ENCODE measurements at regions not wholly inside any gene's neighbourhood (a gene's known extent, or its start where the extent isn't known, plus 50 kb on each side); places are given as distances from the start of the nearest gene placed in this dataset.

DNA sequence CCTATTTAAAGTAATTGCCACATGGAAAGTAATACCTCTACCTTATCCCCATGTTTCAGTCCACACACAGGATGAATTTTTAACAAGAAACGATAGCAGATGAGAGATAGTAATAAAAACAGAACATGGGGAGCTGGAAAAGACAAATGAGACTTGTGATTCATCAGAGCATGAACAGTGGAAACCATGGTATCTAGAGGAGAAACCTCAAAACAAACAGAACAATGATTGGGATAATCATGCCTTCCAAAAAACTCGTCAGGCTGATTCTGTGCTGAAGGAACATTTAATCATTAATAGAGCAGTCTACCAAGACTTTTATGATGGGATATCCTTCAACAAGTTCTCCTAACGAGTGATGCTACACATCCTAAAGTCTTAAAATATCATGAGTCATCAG, 1390.7 kb downstream of the FSCB start:
- TF ChIP-seq EP300 (IDR thresholded peaks at IDR 0.05; ENCODE audit: low read depth), result no peak
- TF ChIP-seq, protein P1, sequence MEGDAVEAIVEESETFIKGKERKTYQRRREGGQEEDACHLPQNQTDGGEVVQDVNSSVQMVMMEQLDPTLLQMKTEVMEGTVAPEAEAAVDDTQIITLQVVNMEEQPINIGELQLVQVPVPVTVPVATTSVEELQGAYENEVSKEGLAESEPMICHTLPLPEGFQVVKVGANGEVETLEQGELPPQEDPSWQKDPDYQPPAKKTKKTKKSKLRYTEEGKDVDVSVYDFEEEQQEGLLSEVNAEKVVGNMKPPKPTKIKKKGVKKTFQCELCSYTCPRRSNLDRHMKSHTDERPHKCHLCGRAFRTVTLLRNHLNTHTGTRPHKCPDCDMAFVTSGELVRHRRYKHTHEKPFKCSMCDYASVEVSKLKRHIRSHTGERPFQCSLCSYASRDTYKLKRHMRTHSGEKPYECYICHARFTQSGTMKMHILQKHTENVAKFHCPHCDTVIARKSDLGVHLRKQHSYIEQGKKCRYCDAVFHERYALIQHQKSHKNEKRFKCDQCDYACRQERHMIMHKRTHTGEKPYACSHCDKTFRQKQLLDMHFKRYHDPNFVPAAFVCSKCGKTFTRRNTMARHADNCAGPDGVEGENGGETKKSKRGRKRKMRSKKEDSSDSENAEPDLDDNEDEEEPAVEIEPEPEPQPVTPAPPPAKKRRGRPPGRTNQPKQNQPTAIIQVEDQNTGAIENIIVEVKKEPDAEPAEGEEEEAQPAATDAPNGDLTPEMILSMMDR (IDR thresholded peaks at IDR 0.05), result no peak
